ENCODE measurements at regions not wholly inside any gene's neighbourhood (a gene's known extent, or its start where the extent isn't known, plus 50 kb on each side); places are given as distances from the start of the nearest gene placed in this dataset.
A peak's percentile ranks its signal among the peaks of the same experiment; 100 is the strongest.

- TF ChIP-seq CTCF (IDR thresholded peaks at IDR 0.05; ENCODE audit: low read depth, low read length): no peak
- no peak for DNase-seq (ENCODE audit: low read depth in 2 of 2)
- H3K4me3 ChIP-seq (replicated peaks in 1 of 2; ENCODE audit: low read depth in 2 of 2, low read length in 2 of 2): no peak overlapping the region
Measured at GRCh38 chr16:26802965-26803364, 263.8 kb upstream of the C16orf82 start.

GRCh38 chr16:26806657-26807056 lies 260.1 kb upstream of the C16orf82 start:
- no peak for TF ChIP-seq CTCF (IDR thresholded peaks at IDR 0.05; ENCODE audit: low read depth, low read length)
- DNase-seq (ENCODE audit: low read depth in 2 of 2): no peak
- no peak overlapping the region for H3K4me3 ChIP-seq (replicated peaks in 1 of 2; ENCODE audit: low read depth in 2 of 2, low read length in 2 of 2)

GRCh38 chr16:26809461-26809860 lies 257.3 kb upstream of the C16orf82 start:
- TF ChIP-seq CTCF (IDR thresholded peaks at IDR 0.05; ENCODE audit: low read depth, low read length): no peak
- H3K4me3 ChIP-seq (replicated peaks in 1 of 2; ENCODE audit: low read depth in 2 of 2, low read length in 2 of 2): no peak overlapping the region
- DNase-seq (ENCODE audit: low read depth in 2 of 2): no peak

GRCh38 chr16:26816266-26816665 lies 250.5 kb upstream of the C16orf82 start:
- no peak for DNase-seq (ENCODE audit: low read depth in 2 of 2)
- no peak for TF ChIP-seq CTCF (IDR thresholded peaks at IDR 0.05; ENCODE audit: low read depth, low read length)
- H3K4me3 ChIP-seq (replicated peaks in 1 of 2; ENCODE audit: low read depth in 2 of 2, low read length in 2 of 2): no peak overlapping the region

GRCh38 chr16:26816885-26817571 lies 249.7 kb upstream of the C16orf82 start:
- no peak for TF ChIP-seq CTCF (IDR thresholded peaks at IDR 0.05; ENCODE audit: low read depth, low read length)
- DNase-seq (ENCODE audit: low read depth in 2 of 2): peak in 1 of 2 donors; percentile 33
- no peak overlapping the region for H3K4me3 ChIP-seq (replicated peaks in 1 of 2; ENCODE audit: low read depth in 2 of 2, low read length in 2 of 2)

- no peak overlapping the region for H3K4me3 ChIP-seq (replicated peaks in 1 of 2; ENCODE audit: low read depth in 2 of 2, low read length in 2 of 2)
- TF ChIP-seq CTCF (IDR thresholded peaks at IDR 0.05; ENCODE audit: low read depth, low read length): no peak
- no peak for DNase-seq (ENCODE audit: low read depth in 2 of 2)
Measured at GRCh38 chr16:26818393-26818792, 248.3 kb upstream of the C16orf82 start.

GRCh38 chr16:26824469-26824868 lies 242.3 kb upstream of the C16orf82 start:
- no peak overlapping the region for H3K4me3 ChIP-seq (replicated peaks in 1 of 2; ENCODE audit: low read depth in 2 of 2, low read length in 2 of 2)
- no peak for TF ChIP-seq CTCF (IDR thresholded peaks at IDR 0.05; ENCODE audit: low read depth, low read length)
- no peak for DNase-seq (ENCODE audit: low read depth in 2 of 2)

Measured in cardiac fibroblast (primary cell).